SK-N-MC (cell line): ENCODE measurements at regions not wholly inside any gene's neighbourhood (a gene's known extent, or its start where the extent isn't known, plus 50 kb on each side); places are given as distances from the start of the nearest gene placed in this dataset.
"Not testable (repeated sequence)": the region's sequence is repeated elsewhere in the genome, so short reads cannot be mapped to it uniquely, and the experiment has no call there.

Source experiments
- EZH2 ChIP-seq: fragments of 200-600 bp; sonication (generic); IDR thresholded peaks from one replicate; pipeline ENCODE4 v1.6.1; 2017; ENCODE audit warnings: antibody characterized with exemption
- FOXP2 ChIP-seq: optimal IDR thresholded peaks from 2 replicates; pipeline ENCODE3; 2011; ENCODE audit warnings: mild to moderate bottlenecking, moderate library complexity; ENCODE audit not compliant: insufficient read depth; ENCODE audit errors: extremely low read length, control extremely low read depth
- POLR2AphosphoS5 ChIP-seq: IDR thresholded peaks from 2 replicates; pipeline ENCODE4 v1.6.1; 2012; ENCODE audit warnings: mild to moderate bottlenecking, low read depth, low read length, borderline replicate concordance

DNA sequence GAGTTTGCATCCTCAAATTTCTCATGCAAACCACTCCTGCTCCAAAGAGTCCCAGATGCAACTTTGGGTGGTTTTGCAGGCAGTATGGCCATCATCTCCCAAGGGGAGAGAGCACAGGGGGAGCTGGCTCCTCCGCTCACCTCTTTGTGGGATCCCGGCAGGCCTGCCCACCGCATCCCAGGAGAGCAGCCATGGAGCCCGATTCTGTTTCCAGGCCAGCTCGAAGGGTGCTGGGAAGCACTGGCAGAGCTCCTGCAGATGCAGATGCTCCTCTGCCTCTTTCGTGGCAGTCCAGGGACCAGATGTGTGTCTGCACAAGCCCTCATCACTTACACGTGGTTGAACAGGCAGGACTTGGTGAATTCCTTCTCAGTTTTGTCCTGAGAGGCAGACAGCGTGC, 239.3 kb upstream of the SGCG start:
- not testable (repeated sequence) for TF ChIP-seq POLR2AphosphoS5, FOXP2, EZH2
